GM21360 (cell line): ENCODE measurements at regions not wholly inside any gene's neighbourhood (a gene's known extent, or its start where the extent isn't known, plus 50 kb on each side); places are given as distances from the start of the nearest gene placed in this dataset.

Source experiments
- ATAC-seq: cut with Tn5 transposase; IDR thresholded peaks from one replicate; pipeline ENCODE4 v1.9.1; 2021; ENCODE audit warnings: mild to moderate bottlenecking, moderate library complexity; ENCODE audit not compliant: unreplicated experiment

- no peak for ATAC-seq
These were observed 376.9 kb downstream of the PPP3CA start for GRCh38 chr4:100970414-100970813.

- ATAC-seq: no peak
These were observed 377.4 kb downstream of the PPP3CA start for GRCh38 chr4:100969925-100970324.

- ATAC-seq: no peak
These were observed 379.3 kb downstream of the PPP3CA start for GRCh38 chr4:100968046-100968445.

- no peak for ATAC-seq
These were observed 383.7 kb downstream of the PPP3CA start for GRCh38 chr4:100963627-100964026.

- ATAC-seq: no peak
These were observed 384.6 kb downstream of the PPP3CA start for GRCh38 chr4:100962698-100963097.

GRCh38 chr4:100960232-100960631 is 387.1 kb downstream of the PPP3CA start:
- no peak for ATAC-seq

- ATAC-seq: no peak
These were observed 393.3 kb downstream of the PPP3CA start for GRCh38 chr4:100954046-100954445.

GRCh38 chr4:100953616-100954015 is 393.7 kb downstream of the PPP3CA start:
- no peak for ATAC-seq

- no peak for ATAC-seq
These were observed 394.7 kb downstream of the PPP3CA start for GRCh38 chr4:100952590-100952989.

GRCh38 chr4:100949350-100949935 is 397.9 kb downstream of the PPP3CA start:
- ATAC-seq: no peak

GRCh38 chr4:100948911-100949310 is 398.4 kb downstream of the PPP3CA start:
- no peak for ATAC-seq

- ATAC-seq: no peak
These were observed 401.5 kb downstream of the PPP3CA start for GRCh38 chr4:100945789-100946188.

- no peak for ATAC-seq
These were observed 408.6 kb downstream of the PPP3CA start for GRCh38 chr4:100938698-100939097.

GRCh38 chr4:100936661-100937375 is 410.5 kb downstream of the PPP3CA start:
- no peak for ATAC-seq

- ATAC-seq: no peak
These were observed 412.2 kb downstream of the PPP3CA start for GRCh38 chr4:100935090-100935489.

GRCh38 chr4:100933628-100934027 is 413.7 kb downstream of the PPP3CA start:
- no peak for ATAC-seq

GRCh38 chr4:100929758-100930157 is 411.9 kb upstream of the EMCN start:
- ATAC-seq: no peak

- no peak for ATAC-seq
These were observed 411.3 kb upstream of the EMCN start for GRCh38 chr4:100929135-100929534.

- peak; percentile 59 for ATAC-seq
These were observed 408.4 kb upstream of the EMCN start for GRCh38 chr4:100926039-100926717.

- no peak for ATAC-seq
These were observed 395.9 kb upstream of the EMCN start for GRCh38 chr4:100913685-100914084.

GRCh38 chr4:100908540-100908939 is 390.7 kb upstream of the EMCN start:
- ATAC-seq: no peak
